A673 (cell line): ENCODE measurements at regions not wholly inside any gene's neighbourhood (a gene's known extent, or its start where the extent isn't known, plus 50 kb on each side); places are given as distances from the start of the nearest gene placed in this dataset.

ENCODE experiments used
- EZH2 ChIP-seq: fragments of 200-600 bp; sonication (generic); IDR thresholded peaks from 2 replicates; pipeline ENCODE4 v1.6.1; 2017; ENCODE audit warnings: borderline replicate concordance, low read depth, mild to moderate bottlenecking, mixed read lengths, antibody characterized with exemption, low read length; ENCODE audit not compliant: poor library complexity, severe bottlenecking
- TF ChIP-seq, protein P1 (sequence below): fragments of 300-800, 200-600 bp; sonication (generic); conservative IDR thresholded peaks from 2 replicates; pipeline ENCODE4 v1.5.1; 2017; ENCODE audit warnings: low read depth, mild to moderate bottlenecking, antibody characterized with exemption, low read length, moderate library complexity, mixed read lengths

DNA sequence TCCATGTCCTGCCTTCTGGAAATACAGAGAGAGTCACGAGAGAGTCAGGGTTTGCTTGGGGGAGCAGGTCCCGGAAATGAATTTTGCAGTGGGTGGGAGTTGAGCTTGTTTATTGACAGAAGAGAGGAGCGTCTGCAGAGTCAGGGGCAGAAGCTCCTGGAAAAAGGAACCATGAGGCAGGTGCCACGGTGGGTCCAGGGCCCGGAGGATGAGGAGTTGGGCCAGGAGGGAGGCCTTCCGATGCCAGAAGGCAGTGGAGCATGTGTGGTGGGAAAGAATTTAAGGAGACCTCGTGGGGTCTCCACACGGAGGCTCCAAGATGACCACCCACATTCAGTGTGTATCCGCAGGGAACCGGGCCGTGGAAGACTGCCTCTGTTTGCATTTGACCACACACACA lies 461.2 kb downstream of the BRD1 start:
- TF ChIP-seq EZH2: no peak
- TF ChIP-seq, protein P1, sequence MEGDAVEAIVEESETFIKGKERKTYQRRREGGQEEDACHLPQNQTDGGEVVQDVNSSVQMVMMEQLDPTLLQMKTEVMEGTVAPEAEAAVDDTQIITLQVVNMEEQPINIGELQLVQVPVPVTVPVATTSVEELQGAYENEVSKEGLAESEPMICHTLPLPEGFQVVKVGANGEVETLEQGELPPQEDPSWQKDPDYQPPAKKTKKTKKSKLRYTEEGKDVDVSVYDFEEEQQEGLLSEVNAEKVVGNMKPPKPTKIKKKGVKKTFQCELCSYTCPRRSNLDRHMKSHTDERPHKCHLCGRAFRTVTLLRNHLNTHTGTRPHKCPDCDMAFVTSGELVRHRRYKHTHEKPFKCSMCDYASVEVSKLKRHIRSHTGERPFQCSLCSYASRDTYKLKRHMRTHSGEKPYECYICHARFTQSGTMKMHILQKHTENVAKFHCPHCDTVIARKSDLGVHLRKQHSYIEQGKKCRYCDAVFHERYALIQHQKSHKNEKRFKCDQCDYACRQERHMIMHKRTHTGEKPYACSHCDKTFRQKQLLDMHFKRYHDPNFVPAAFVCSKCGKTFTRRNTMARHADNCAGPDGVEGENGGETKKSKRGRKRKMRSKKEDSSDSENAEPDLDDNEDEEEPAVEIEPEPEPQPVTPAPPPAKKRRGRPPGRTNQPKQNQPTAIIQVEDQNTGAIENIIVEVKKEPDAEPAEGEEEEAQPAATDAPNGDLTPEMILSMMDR: no peak
